Aorta (tissue), 5 donors: ENCODE measurements at regions not wholly inside any gene's neighbourhood (a gene's known extent, or its start where the extent isn't known, plus 50 kb on each side); places are given as distances from the start of the nearest gene placed in this dataset.
"Not testable (repeated sequence)": the region's sequence is repeated elsewhere in the genome, so short reads cannot be mapped to it uniquely, and the experiment has no call there.

Source experiments
- ATAC-seq: fragments of 200-7000 bp; cut with Tn5 transposase; one replicate; pipeline ENCODE4 v1.9.1; 2022; ENCODE audit warnings: moderate library complexity; ENCODE audit not compliant: low FRiP score
- DNase-seq, 2 donors: peaks; one replicate each; pipeline ENCODE4 v3.0.0-alpha.2; 2020
- H3K27ac ChIP-seq, 2 donors: one replicate each; pipeline ENCODE4 v1.5.1; 2013; ENCODE audit warnings: low read length in 2 of 2, mild to moderate bottlenecking in 2 of 2, moderate library complexity in 2 of 2, control low read depth in 1 of 2, inconsistent platforms in 1 of 2, low read depth in 1 of 2
- H3K27me3 ChIP-seq, 2 donors: one replicate each; pipeline ENCODE4 v1.6.1; 2013; ENCODE audit warnings: control low read depth in 1 of 2, low read length in 1 of 2, mild to moderate bottlenecking in 1 of 2, moderate library complexity in 1 of 2; ENCODE audit not compliant: insufficient read depth in 2 of 2, control insufficient read depth in 1 of 2
- H3K36me3 ChIP-seq, 2 donors: one replicate each; pipeline ENCODE4 v1.6.1; 2013; ENCODE audit warnings: control low read depth in 1 of 2, low read length in 1 of 2, mild to moderate bottlenecking in 1 of 2; ENCODE audit not compliant: insufficient read depth in 2 of 2, control insufficient read depth in 1 of 2
- H3K4me1 ChIP-seq, 2 donors: one replicate each; pipeline ENCODE4 v1.6.1; 2013; ENCODE audit warnings: low read length in 2 of 2, control low read depth in 1 of 2, mild to moderate bottlenecking in 1 of 2, moderate library complexity in 1 of 2; ENCODE audit not compliant: insufficient read depth in 2 of 2, control insufficient read depth in 1 of 2
- H3K4me3 ChIP-seq, 2 donors: one replicate each; pipeline ENCODE4 v1.5.1; 2013; ENCODE audit warnings: low read length in 2 of 2, control low read depth in 1 of 2, mild to moderate bottlenecking in 1 of 2
- H3K9me3 ChIP-seq: one replicate; pipeline ENCODE4 v1.6.1; 2013; ENCODE audit warnings: mild to moderate bottlenecking, low read length; ENCODE audit not compliant: control insufficient read depth
- WGBS, 2 donors: extraction: QIAGEN DNeasy Blood & Tissue Kit; methylation state at CpG; one replicate each; pipeline ENCODE4 v1.1.7; 2013; 5-methylcytosine and 5-hydroxymethylcytosine counted together
- intact Hi-C, 2 donors: fragments of 100-400 bp; cut with DNase I; formaldehyde crosslinking; loops; one replicate each; pipeline versions ENCODE4 v1.14.2 to v1.15.0; 2022
- donor health status: healthy with polysubstance abuse.
- donor health status: Bipolar disorder and iron deficiency.
- donor health status: DM: no; HTN: no; CAD: no.
- donor health status: DM: no; HTN: no; CAD: no.
- donor health status: DM: yes; HTN: yes; CAD: no.

- ATAC-seq (no peak), DNase-seq (no peak)
- Histone ChIP-seq H3K36me3 (no peaks in the 10 kb centered on the region), H3K4me1 (no peaks in the 10 kb centered on the region), H3K9me3 (peaks cover 3% of the 10 kb centered on the region), H3K27ac (no peak overlapping the region), H3K27me3 (no peaks in the 10 kb centered on the region), H3K4me3 (no peak overlapping the region)
- intact Hi-C loops: no loop called here
- 75 to 78% methylated on average over 18 of the region's 18 CpGs for WGBS, 2 donors
These were observed 590.7 kb downstream of the TBC1D22A start for GRCh38 chr22:47352920-47353700.

- Histone ChIP-seq H3K36me3 (no peaks in the 10 kb centered on the region), H3K9me3 (peaks cover 3% of the 10 kb centered on the region), H3K27me3 (no peaks in the 10 kb centered on the region), H3K4me1 (no peaks in the 10 kb centered on the region), H3K27ac (no peak overlapping the region), H3K4me3 (no peak overlapping the region)
- WGBS, 2 donors: 76 to 84% methylated on average over 11 of the region's 11 CpGs
- DNase-seq (no peak), ATAC-seq (no peak)
- intact Hi-C loops: no loop called here
These were observed 589.6 kb downstream of the TBC1D22A start for GRCh38 chr22:47351836-47352579.

- H3K27me3 ChIP-seq, intact Hi-C loops, H3K27ac ChIP-seq, H3K4me1 ChIP-seq, ATAC-seq, H3K4me3 ChIP-seq, H3K9me3 ChIP-seq, DNase-seq, H3K36me3 ChIP-seq: not testable (repeated sequence)
- 95 to 100% methylated on average over 1 of the region's 1 CpG for WGBS, 2 donors
These were observed 583.8 kb downstream of the TBC1D22A start for GRCh38 chr22:47346287-47346686.

- 67 to 68% methylated on average over 7 of the region's 7 CpGs for WGBS, 2 donors
- Histone ChIP-seq H3K4me3 (no peak overlapping the region), H3K27ac (no peak overlapping the region), H3K4me1 (no peaks in the 10 kb centered on the region), H3K27me3 (no peaks in the 10 kb centered on the region), H3K9me3 (no peaks in the 10 kb centered on the region), H3K36me3 (no peaks in the 10 kb centered on the region)
- intact Hi-C loops: no loop called here
- no peak for ATAC-seq
- no peak for DNase-seq
These were observed 582.6 kb downstream of the TBC1D22A start for GRCh38 chr22:47345025-47345424.

- ATAC-seq (no peak), DNase-seq (no peak)
- H3K9me3 ChIP-seq: no peaks in the 10 kb centered on the region
- intact Hi-C loops: no loop called here
- no peaks in the 10 kb centered on the region for H3K36me3 ChIP-seq
- no peak overlapping the region for H3K27ac ChIP-seq
- H3K4me3 ChIP-seq: no peak overlapping the region
- H3K27me3 ChIP-seq: no peaks in the 10 kb centered on the region
- no peaks in the 10 kb centered on the region for H3K4me1 ChIP-seq
- WGBS, 2 donors: 79 to 84% methylated on average over 6 of the region's 6 CpGs
These were observed 582.0 kb downstream of the TBC1D22A start for GRCh38 chr22:47344414-47344813.

GRCh38 chr22:47343611-47344010 is 581.2 kb downstream of the TBC1D22A start:
- no peak for DNase-seq
- no peak overlapping the region for H3K4me3 ChIP-seq
- WGBS, 2 donors: 86 to 88% methylated on average over 8 of the region's 8 CpGs
- no peaks in the 10 kb centered on the region for H3K36me3 ChIP-seq
- no peak for ATAC-seq
- intact Hi-C loops: no loop called here
- no peaks in the 10 kb centered on the region for H3K27me3 ChIP-seq
- no peak overlapping the region for H3K27ac ChIP-seq
- H3K4me1 ChIP-seq: no peaks in the 10 kb centered on the region
- no peaks in the 10 kb centered on the region for H3K9me3 ChIP-seq

GRCh38 chr22:47342446-47342845 is 580.0 kb downstream of the TBC1D22A start:
- H3K9me3 ChIP-seq: no peaks in the 10 kb centered on the region
- H3K27me3 ChIP-seq: no peaks in the 10 kb centered on the region
- intact Hi-C loops: no loop called here
- no peak for ATAC-seq
- DNase-seq: no peak
- 88 to 90% methylated on average over 10 of the region's 10 CpGs for WGBS, 2 donors
- H3K4me3 ChIP-seq: no peak overlapping the region
- no peaks in the 10 kb centered on the region for H3K4me1 ChIP-seq
- no peaks in the 10 kb centered on the region for H3K36me3 ChIP-seq
- no peak overlapping the region for H3K27ac ChIP-seq

- ATAC-seq: no peak
- DNase-seq: no peak
- 86 to 91% methylated on average over 7 of the region's 7 CpGs for WGBS, 2 donors
- intact Hi-C loops: no loop called here
- H3K27ac ChIP-seq: no peak overlapping the region
- H3K36me3 ChIP-seq: no peaks in the 10 kb centered on the region
- no peaks in the 10 kb centered on the region for H3K27me3 ChIP-seq
- H3K4me3 ChIP-seq: no peak overlapping the region
- H3K4me1 ChIP-seq: no peaks in the 10 kb centered on the region
- no peaks in the 10 kb centered on the region for H3K9me3 ChIP-seq
These were observed 579.0 kb downstream of the TBC1D22A start for GRCh38 chr22:47341464-47341863.
